Kidney (tissue), 13 donors: ENCODE measurements at regions not wholly inside any gene's neighbourhood (a gene's known extent, or its start where the extent isn't known, plus 50 kb on each side); places are given as distances from the start of the nearest gene placed in this dataset.

Experiments
- DNase-seq, 5 donors: peaks; one replicate each; pipeline ENCODE4 v3.0.0-alpha.2; 2013 to 2020
- FAIRE-seq: peaks from 2 replicates; lab custom pipeline; 2012; peaks lifted over from hg19 to GRCh38; lab: Jason Lieb, UNC
- H3K27ac ChIP-seq, 2 donors: one replicate each; pipeline ENCODE4 v1.7.0; 2013; ENCODE audit warnings: low read depth in 2 of 2, low read length in 2 of 2, inconsistent platforms in 1 of 2
- H3K27me3 ChIP-seq: one replicate; pipeline ENCODE4 v1.7.1; 2013; ENCODE audit warnings: low read length, inconsistent platforms; ENCODE audit not compliant: control insufficient read depth, insufficient read depth
- H3K36me3 ChIP-seq, 3 donors: one replicate each; pipeline versions ENCODE4 v1.7.0 to v1.7.1; 2013; ENCODE audit warnings: low read length in 3 of 3, control low read depth in 1 of 3, inconsistent platforms in 1 of 3; ENCODE audit not compliant: insufficient read depth in 3 of 3, control insufficient read depth in 2 of 3
- H3K4me1 ChIP-seq, 3 donors: one replicate each; pipeline versions ENCODE4 v1.7.0 to v1.7.1; 2013; ENCODE audit warnings: low read length in 3 of 3, inconsistent platforms in 1 of 3, low read depth in 1 of 3; ENCODE audit not compliant: control insufficient read depth in 2 of 3, insufficient read depth in 2 of 3
- H3K4me3 ChIP-seq, 3 donors: one replicate each; pipeline versions ENCODE4 v1.7.0 to v1.8.1; 2013; ENCODE audit warnings: low read length in 3 of 3, control low read depth in 1 of 3, inconsistent platforms in 1 of 3
- H3K9ac ChIP-seq, 3 donors: one replicate each; pipeline versions ENCODE4 v1.7.0 to v1.7.1; 2013; ENCODE audit warnings: low read length in 3 of 3, control low read depth in 1 of 3, inconsistent platforms in 1 of 3
- H3K9me3 ChIP-seq, 3 donors: one replicate each; pipeline versions ENCODE4 v1.7.0 to v1.7.1; 2013; ENCODE audit warnings: low read length in 3 of 3, control low read depth in 1 of 3, inconsistent platforms in 1 of 3; ENCODE audit not compliant: control insufficient read depth in 2 of 3, insufficient read depth in 1 of 3
- CTCF ChIP-seq: IDR thresholded peaks from 3 replicates; pipeline ENCODE4 v1.5.1; 2012; ENCODE audit warnings: mild to moderate bottlenecking, moderate library complexity, borderline replicate concordance; ENCODE audit not compliant: insufficient read depth; ENCODE audit errors: extremely low read depth
- intact Hi-C: fragments of 100-400 bp; cut with DNase I; formaldehyde crosslinking; loops from one replicate; pipeline ENCODE4 v1.11.1; 2022
- donor health status: control.
- donor health status: control.
- donor health status: control.
- donor health status: control.
- donor health status: control.
- donor health status: DM: yes; HTN: yes; CAD: no.
- donor health status: Normal renal cell carcinoma (clear cell type).

DNA sequence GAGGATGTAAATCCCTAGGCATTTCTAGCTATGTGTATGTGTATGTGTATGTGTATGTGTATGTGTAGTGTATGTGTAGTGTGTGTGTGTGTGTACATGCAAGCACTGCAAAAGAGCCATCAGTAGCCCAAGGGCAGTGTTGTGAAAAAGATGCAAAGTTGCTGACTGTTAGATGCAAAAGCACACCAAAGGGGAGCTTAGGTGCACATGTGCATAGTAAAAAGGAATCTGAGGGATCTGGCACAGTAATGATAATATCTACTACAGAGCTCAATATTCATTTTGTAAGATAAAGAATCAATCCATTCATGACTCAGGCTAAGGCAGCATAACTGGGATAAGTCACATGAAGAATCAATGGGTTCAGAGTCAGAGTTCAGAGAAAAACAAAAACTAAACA, 80.2 kb downstream of the TMEM47 start:
- TF ChIP-seq CTCF, result no peak
- Histone ChIP-seq H3K36me3 (no peaks in the 10 kb centered on the region), H3K4me1 (no peaks in the 10 kb centered on the region), H3K4me3 (no peak overlapping the region), H3K27me3 (no peaks in the 10 kb centered on the region), H3K9me3 (no peaks in the 10 kb centered on the region), H3K27ac (no peak overlapping the region), H3K9ac (no peak overlapping the region)
- intact Hi-C loops, result no loop called here
- DNase-seq (no peak), FAIRE-seq (no peak)

DNA sequence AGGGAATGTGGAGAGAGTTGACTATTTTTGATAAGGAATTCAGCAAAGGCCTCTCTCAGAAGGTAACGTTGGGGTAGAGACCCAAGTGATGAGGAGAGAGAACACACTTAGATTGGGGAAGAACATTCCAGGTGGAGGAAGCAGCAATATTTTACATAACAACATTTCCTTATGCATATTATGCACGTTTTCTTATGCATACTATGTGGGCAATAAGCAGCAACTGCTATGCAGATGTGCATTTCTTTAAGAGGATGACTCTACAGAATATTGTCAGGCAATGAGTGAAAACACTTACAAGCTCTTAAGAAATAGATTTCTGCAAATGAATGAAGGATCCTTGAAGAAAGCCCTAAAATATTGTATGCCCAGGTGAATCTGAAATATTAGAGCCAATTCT, 91.1 kb downstream of the TMEM47 start:
- DNase-seq (no peak), FAIRE-seq (no peak)
- H3K27me3 ChIP-seq, result no peaks in the 10 kb centered on the region

DNA sequence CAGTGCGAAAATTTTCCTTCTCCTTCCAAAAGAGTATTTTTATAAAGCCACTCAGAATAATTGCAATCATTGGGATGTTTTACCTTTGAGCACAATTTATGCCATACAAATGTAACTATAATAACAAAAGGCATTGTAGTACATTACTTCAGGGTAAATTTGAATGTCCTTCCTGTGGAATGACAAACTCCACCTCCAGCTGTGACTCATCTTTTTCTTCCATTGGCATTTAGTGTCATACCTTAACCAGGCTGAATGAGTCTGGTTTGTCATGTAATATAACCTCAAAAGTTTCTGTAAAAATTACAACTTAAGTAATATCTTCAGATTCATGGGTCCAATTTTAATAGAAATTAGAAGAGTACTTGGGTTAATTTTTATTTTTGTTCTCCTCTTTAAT, 93.3 kb downstream of the TMEM47 start:
- no peaks in the 10 kb centered on the region for H3K9me3 ChIP-seq
- intact Hi-C loops, result no loop called here
- H3K4me1 ChIP-seq, result no peaks in the 10 kb centered on the region
- H3K27ac ChIP-seq, result no peak overlapping the region
- no peaks in the 10 kb centered on the region for H3K36me3 ChIP-seq
- TF ChIP-seq CTCF, result no peak
- H3K27me3 ChIP-seq, result no peaks in the 10 kb centered on the region
- no peak overlapping the region for H3K4me3 ChIP-seq
- DNase-seq (no peak), FAIRE-seq (peak; percentile 76)
- H3K9ac ChIP-seq, result no peak overlapping the region

More for the DNA sequence above, 91.1 kb downstream of the TMEM47 start:
- Histone ChIP-seq H3K36me3 (no peaks in the 10 kb centered on the region), H3K4me3 (no peak overlapping the region), H3K4me1 (no peaks in the 10 kb centered on the region), H3K9me3 (no peaks in the 10 kb centered on the region), H3K27ac (no peak overlapping the region), H3K9ac (no peak overlapping the region)
- intact Hi-C loops, result no loop called here
- no peak for TF ChIP-seq CTCF

DNA sequence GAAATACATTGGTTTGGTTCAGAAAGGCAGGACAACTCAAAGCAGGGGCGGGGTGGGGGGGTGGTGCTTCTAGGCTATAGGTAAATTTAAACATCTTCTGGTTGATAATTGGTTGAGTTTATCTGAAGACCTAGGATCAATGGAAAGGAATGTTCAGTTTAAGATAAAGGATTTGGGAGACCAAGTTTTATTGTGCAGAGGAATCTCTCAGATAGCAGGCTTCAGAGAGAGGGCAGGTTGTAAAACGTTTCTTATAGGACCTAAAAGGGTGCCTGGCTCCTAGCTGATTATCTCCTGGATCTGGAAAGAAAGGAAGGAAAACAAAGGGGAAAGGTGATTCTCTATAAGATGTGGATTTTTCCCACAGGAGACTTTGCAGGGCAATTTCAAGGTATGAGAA, 94.0 kb downstream of the TMEM47 start:
- Histone ChIP-seq H3K4me1 (no peaks in the 10 kb centered on the region), H3K36me3 (no peaks in the 10 kb centered on the region), H3K9me3 (no peaks in the 10 kb centered on the region), H3K27ac (no peak overlapping the region), H3K9ac (no peak overlapping the region), H3K4me3 (no peak overlapping the region), H3K27me3 (no peaks in the 10 kb centered on the region)
- FAIRE-seq (no peak), DNase-seq (no peak)
- intact Hi-C loops, result no loop called here
- no peak for TF ChIP-seq CTCF
